Upper lobe of left lung (tissue), 6 donors: ENCODE measurements at regions not wholly inside any gene's neighbourhood (a gene's known extent, or its start where the extent isn't known, plus 50 kb on each side); places are given as distances from the start of the nearest gene placed in this dataset.

ENCODE experiments used
- ATAC-seq, 2 donors: fragments of 200-7000 bp; cut with Tn5 transposase; one replicate each; pipeline ENCODE4 v1.9.1; 2022; ENCODE audit warnings: mild to moderate bottlenecking in 2 of 2, moderate library complexity in 2 of 2; ENCODE audit not compliant: low FRiP score in 2 of 2
- DNase-seq, 2 donors: peaks; one replicate each; pipeline ENCODE4 v3.0.0-alpha.2; 2019 to 2020
- H3K27ac ChIP-seq, 4 donors: fragments of 200-600 bp; sonication (generic); one replicate each; pipeline ENCODE4 v1.5.1; 2016 to 2019
- H3K27me3 ChIP-seq, 4 donors: fragments of 200-600 bp; sonication (generic); one replicate each; pipeline ENCODE4 v1.5.1; 2017 to 2019
- H3K36me3 ChIP-seq, 4 donors: fragments of 200-600 bp; sonication (generic); one replicate each; pipeline ENCODE4 v1.5.1; 2016 to 2019
- H3K4me1 ChIP-seq, 4 donors: fragments of 200-600 bp; sonication (generic); one replicate each; pipeline ENCODE4 v1.5.1; 2018 to 2019
- H3K4me3 ChIP-seq, 4 donors: fragments of 200-600 bp; sonication (generic); one replicate each; pipeline ENCODE4 v1.5.1; 2017 to 2019; ENCODE audit warnings: mild to moderate bottlenecking in 2 of 4, moderate library complexity in 1 of 4
- H3K9me3 ChIP-seq, 4 donors: fragments of 200-600 bp; sonication (generic); one replicate each; pipeline ENCODE4 v1.5.1; 2018 to 2019
- EP300 ChIP-seq, 4 donors: sonication (generic); formaldehyde crosslinking; IDR thresholded peaks; one replicate each; pipeline ENCODE4 v1.5.1; 2017; ENCODE audit warnings: antibody characterized with exemption in 4 of 4, control low read depth in 2 of 4
- POLR2A ChIP-seq, 4 donors: fragments of 450-650 bp; IDR thresholded peaks; one replicate each; pipeline ENCODE4 v1.5.1; 2016 to 2017; ENCODE audit warnings: antibody characterized with exemption in 4 of 4, mild to moderate bottlenecking in 2 of 4
- POLR2AphosphoS5 ChIP-seq, 2 donors: sonication (generic); formaldehyde crosslinking; IDR thresholded peaks; one replicate each; pipeline ENCODE4 v1.5.1; 2017; ENCODE audit warnings: antibody characterized with exemption in 2 of 2
- WGBS, 2 donors: methylation state at CpG; one replicate each; pipeline ENCODE4 v1.1.5; 2017 to 2018; 5-methylcytosine and 5-hydroxymethylcytosine counted together
- TF ChIP-seq, protein P1 (sequence below), 6 experiments: fragments of 450-650 bp in 4 of 6; fragments of 200-600 bp in 2 of 6; sonication (generic) in 2 of 6; IDR thresholded peaks; one replicate each; pipeline ENCODE4 v1.5.1; 2016 to 2019; ENCODE audit warnings: antibody characterized with exemption in 6 of 6
- donor health status: DM: no; HTN: no; CAD: no; lungs with moderate emphysema.
- donor health status: DM: no; HTN: yes; CAD: no; lungs with severe emphysema.

DNA sequence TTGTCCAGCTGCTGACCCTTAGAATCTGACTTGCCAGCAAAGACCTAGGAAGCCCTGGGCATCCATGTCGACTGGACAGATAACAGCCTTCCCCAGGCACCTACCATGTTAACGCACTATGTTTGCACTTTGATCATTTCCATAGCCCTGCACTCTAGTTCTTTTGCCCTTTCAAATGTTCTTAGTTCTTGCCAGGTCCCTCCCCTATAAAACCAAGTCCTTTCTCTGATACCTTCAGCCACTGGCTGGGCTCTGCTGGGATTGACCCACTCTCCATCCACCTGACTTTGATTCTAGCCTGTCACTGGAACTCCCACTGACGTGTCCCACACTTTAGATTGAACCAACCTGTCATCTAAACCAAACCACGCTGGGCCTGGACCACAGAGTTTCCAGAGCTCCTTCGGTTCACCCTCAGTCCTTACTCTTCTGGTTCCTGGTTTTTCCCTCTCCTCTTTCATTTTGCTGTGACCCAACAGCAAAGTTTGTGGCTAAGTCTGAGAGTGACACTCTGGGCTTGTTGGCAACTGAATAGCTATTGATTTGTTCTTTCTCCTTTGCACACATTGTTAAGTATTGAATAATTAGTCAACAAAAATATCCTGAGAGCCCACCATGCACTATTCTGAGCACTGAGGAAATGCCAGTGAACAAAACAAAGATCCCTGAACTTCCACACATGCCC is 51.8 kb upstream of the STK38L start:
- no peaks in the 10 kb centered on the region for H3K27me3 ChIP-seq
- ATAC-seq (no peak), DNase-seq (no peak)
- no peak overlapping the region for H3K4me3 ChIP-seq
- H3K27ac ChIP-seq = no peak overlapping the region
- no peaks in the 10 kb centered on the region for H3K36me3 ChIP-seq
- TF ChIP-seq EP300 (IDR thresholded peaks at IDR 0.05) (no peak), POLR2AphosphoS5 (IDR thresholded peaks at IDR 0.05) (no peak), POLR2A (IDR thresholded peaks at IDR 0.05) (no peak)
- TF ChIP-seq, protein P1, sequence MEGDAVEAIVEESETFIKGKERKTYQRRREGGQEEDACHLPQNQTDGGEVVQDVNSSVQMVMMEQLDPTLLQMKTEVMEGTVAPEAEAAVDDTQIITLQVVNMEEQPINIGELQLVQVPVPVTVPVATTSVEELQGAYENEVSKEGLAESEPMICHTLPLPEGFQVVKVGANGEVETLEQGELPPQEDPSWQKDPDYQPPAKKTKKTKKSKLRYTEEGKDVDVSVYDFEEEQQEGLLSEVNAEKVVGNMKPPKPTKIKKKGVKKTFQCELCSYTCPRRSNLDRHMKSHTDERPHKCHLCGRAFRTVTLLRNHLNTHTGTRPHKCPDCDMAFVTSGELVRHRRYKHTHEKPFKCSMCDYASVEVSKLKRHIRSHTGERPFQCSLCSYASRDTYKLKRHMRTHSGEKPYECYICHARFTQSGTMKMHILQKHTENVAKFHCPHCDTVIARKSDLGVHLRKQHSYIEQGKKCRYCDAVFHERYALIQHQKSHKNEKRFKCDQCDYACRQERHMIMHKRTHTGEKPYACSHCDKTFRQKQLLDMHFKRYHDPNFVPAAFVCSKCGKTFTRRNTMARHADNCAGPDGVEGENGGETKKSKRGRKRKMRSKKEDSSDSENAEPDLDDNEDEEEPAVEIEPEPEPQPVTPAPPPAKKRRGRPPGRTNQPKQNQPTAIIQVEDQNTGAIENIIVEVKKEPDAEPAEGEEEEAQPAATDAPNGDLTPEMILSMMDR (IDR thresholded peaks at IDR 0.05) = no peak
- H3K9me3 ChIP-seq = no peaks in the 10 kb centered on the region
- WGBS, 2 donors = 93% methylated on average over 5 of the region's 5 CpGs
- H3K4me1 ChIP-seq = peaks cover 0 to 7% (median 0%) of the 10 kb centered on the region in 4 donors

DNA sequence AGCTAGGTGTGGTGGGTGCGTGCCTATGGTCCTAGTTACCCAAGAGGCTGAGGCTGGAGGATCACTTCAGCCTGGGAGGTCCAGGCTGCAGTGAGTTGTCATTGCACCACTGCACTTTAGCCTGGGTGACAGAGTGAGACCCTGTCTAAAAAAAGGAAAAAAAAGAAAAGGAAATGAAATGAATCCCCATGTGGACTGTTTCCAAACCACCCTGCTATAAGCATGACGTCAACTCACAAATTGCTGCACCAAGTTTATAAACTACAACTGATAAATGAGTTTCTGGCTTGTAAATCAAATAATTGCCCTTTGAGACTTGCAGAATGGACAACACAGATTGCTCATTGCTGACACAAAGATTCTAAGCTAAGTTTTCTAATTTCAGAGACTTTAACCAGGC is 51.0 kb upstream of the STK38L start:
- no peak overlapping the region for H3K4me3 ChIP-seq
- H3K36me3 ChIP-seq = no peaks in the 10 kb centered on the region
- ATAC-seq (peak in 1 of 2 donors; percentile 61), DNase-seq (no peak)
- no peaks in the 10 kb centered on the region for H3K9me3 ChIP-seq
- peaks cover 0 to 7% (median 0%) of the 10 kb centered on the region in 4 donors for H3K4me1 ChIP-seq
- TF ChIP-seq EP300 (IDR thresholded peaks at IDR 0.05) (no peak), POLR2AphosphoS5 (IDR thresholded peaks at IDR 0.05) (no peak), POLR2A (IDR thresholded peaks at IDR 0.05) (no peak)
- TF ChIP-seq, protein P1 (IDR thresholded peaks at IDR 0.05) = no peak
- WGBS, 2 donors = 65 to 69% methylated on average over 2 of the region's 2 CpGs
- no peak overlapping the region for H3K27ac ChIP-seq
- no peaks in the 10 kb centered on the region for H3K27me3 ChIP-seq

DNA sequence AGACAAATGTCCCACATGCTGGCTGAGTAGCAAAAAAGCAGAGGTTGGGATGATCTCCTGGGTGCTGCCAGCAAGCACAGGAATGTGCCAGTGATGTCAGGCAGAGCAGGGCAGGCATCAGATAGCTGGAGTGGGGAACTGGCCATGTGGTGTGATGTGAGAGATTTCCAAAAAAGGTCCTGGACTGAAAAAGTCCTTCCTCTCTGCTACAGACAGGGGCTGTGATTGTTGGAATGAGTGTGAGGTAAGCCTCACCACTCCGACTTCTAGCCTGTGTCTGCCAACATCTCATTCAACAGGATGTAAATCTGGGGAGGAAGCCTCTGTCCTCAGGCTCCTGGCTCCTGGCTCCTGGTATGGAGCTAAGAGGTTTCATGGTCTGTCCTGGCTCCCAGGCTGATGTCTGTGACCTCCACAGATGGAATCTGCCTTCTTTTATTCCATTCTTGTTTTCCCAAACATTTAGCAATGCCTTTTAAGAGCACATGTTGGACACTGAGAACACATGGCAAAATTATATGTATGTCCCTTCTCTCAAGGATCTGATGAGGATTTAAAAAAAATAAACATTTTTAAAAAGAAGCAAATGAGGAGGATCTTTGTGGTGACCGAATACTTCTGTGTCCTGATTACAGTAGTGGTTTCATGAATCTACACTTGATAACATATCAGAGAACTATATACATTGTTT is 50.1 kb upstream of the STK38L start:
- Histone ChIP-seq H3K36me3 (no peaks in the 10 kb centered on the region), H3K9me3 (no peaks in the 10 kb centered on the region), H3K27me3 (no peaks in the 10 kb centered on the region), H3K4me1 (peaks cover 0 to 7% (median 0%) of the 10 kb centered on the region in 4 donors), H3K27ac (no peak overlapping the region), H3K4me3 (no peak overlapping the region)
- ATAC-seq = peak; percentile 65 to 74
- TF ChIP-seq POLR2AphosphoS5 (IDR thresholded peaks at IDR 0.05) = peak in 1 of 2 donors; percentile 8
- TF ChIP-seq, protein P1 (IDR thresholded peaks at IDR 0.05) = no peak
- 67% methylated on average over 2 of the region's 2 CpGs for WGBS, 2 donors
- DNase-seq = no peak
